ENCODE measurements at regions not wholly inside any gene's neighbourhood (a gene's known extent, or its start where the extent isn't known, plus 50 kb on each side); places are given as distances from the start of the nearest gene placed in this dataset.

GRCh38 chr4:187865914-187866313 lies 129.7 kb upstream of the ZFP42 start:
- Histone ChIP-seq H2BK120ac (ENCODE audit: low read depth, low read length, poor library complexity, severe bottlenecking) (no peak overlapping the region), H3K27ac (ENCODE audit: insufficient read length, low read depth, low read length) (no peak overlapping the region), H3K4me1 (ENCODE audit: insufficient read depth, low read length) (no peaks in the 10 kb centered on the region), H3K18ac (ENCODE audit: insufficient read length, low read depth, low read length) (no peak overlapping the region), H2BK20ac (ENCODE audit: low read depth, low read length, poor library complexity, severe bottlenecking) (no peak overlapping the region), H3K56ac (ENCODE audit: insufficient read length, low read depth, low read length) (no peak overlapping the region), H2AK5ac (ENCODE audit: insufficient read length, low read length) (no peak overlapping the region), H3K23me2 (ENCODE audit: insufficient read length, low read depth, low read length, poor library complexity, severe bottlenecking) (no peaks in the 10 kb centered on the region), H3K14ac (ENCODE audit: insufficient read depth, low read length) (no peak overlapping the region), H2BK15ac (ENCODE audit: low read depth, low read length) (no peak overlapping the region), H3K9ac (ENCODE audit: extremely low read depth, insufficient read length, low read length) (no peak overlapping the region), H2BK5ac (ENCODE audit: insufficient read length, low read length) (no peak overlapping the region), H2BK12ac (ENCODE audit: insufficient read length, low read depth, low read length) (no peak overlapping the region), H2AFZ (ENCODE audit: low read length) (no peak overlapping the region), H3K4ac (ENCODE audit: low read depth, low read length) (no peak overlapping the region), H3K79me2 (ENCODE audit: insufficient read depth, low read length) (no peaks in the 10 kb centered on the region), H3K4me2 (ENCODE audit: insufficient read depth, insufficient read length, low read length) (no peak overlapping the region), H3T11ph (ENCODE audit: low read length) (no peak overlapping the region), H3K27me3 (ENCODE audit: insufficient read depth, low read length) (no peaks in the 10 kb centered on the region), H3K23ac (ENCODE audit: insufficient read length, low read depth, low read length) (no peak overlapping the region), H4K20me1 (ENCODE audit: control insufficient read depth, insufficient read depth, insufficient read length) (no peaks in the 10 kb centered on the region), H4K8ac (replicated peaks; ENCODE audit: insufficient read length, low read depth, low read length) (no peak overlapping the region), H4K5ac (ENCODE audit: insufficient read length, low read depth, low read length) (no peak overlapping the region), H3K79me1 (ENCODE audit: insufficient read depth, low read depth, low read length, poor library complexity, severe bottlenecking) (no peaks in the 10 kb centered on the region), H3K9me3 (ENCODE audit: control insufficient read depth, low read depth, low read length) (no peaks in the 10 kb centered on the region), H4K91ac (ENCODE audit: insufficient read length, low read depth, low read length) (no peak overlapping the region)
- peaks cover 7 to 26% (median 15%) of the 10 kb centered on the region in 3 experiments for H3K36me3 Mint-ChIP-seq (ENCODE audit: insufficient read depth in 1 of 3, low read depth in 3 of 3)
- H3K27me3 Mint-ChIP-seq (ENCODE audit: low read depth): peaks cover 2% of the 10 kb centered on the region; the same call in 1 of the 2 replicates
- no CpG with 5 or more reads among the region's 4 CpGs for WGBS (ENCODE audit: extremely low coverage, insufficient read length, low lambda C conversion rate)
- no peak overlapping the region for H3K27ac Mint-ChIP-seq
- TF ChIP-seq CTCF (conservative IDR thresholded peaks at IDR 0.05): peak; percentile 12; the same call in 1 of the 3 replicates
- DNase-seq: no peak
- H3K4me1 Mint-ChIP-seq: no peaks in the 10 kb centered on the region
- H3K4me3 Mint-ChIP-seq: no peak overlapping the region
- H3K9me3 Mint-ChIP-seq: peaks cover 30 to 32% of the 10 kb centered on the region in 2 experiments
